Aorta (tissue), 5 donors: ENCODE measurements at regions not wholly inside any gene's neighbourhood (a gene's known extent, or its start where the extent isn't known, plus 50 kb on each side); places are given as distances from the start of the nearest gene placed in this dataset.

Experiments
- ATAC-seq: fragments of 200-7000 bp; cut with Tn5 transposase; one replicate; pipeline ENCODE4 v1.9.1; 2022; ENCODE audit warnings: moderate library complexity; ENCODE audit not compliant: low FRiP score
- DNase-seq, 2 donors: peaks; one replicate each; pipeline ENCODE4 v3.0.0-alpha.2; 2020
- H3K27ac ChIP-seq, 2 donors: one replicate each; pipeline ENCODE4 v1.5.1; 2013; ENCODE audit warnings: low read length in 2 of 2, mild to moderate bottlenecking in 2 of 2, moderate library complexity in 2 of 2, control low read depth in 1 of 2, inconsistent platforms in 1 of 2, low read depth in 1 of 2
- H3K27me3 ChIP-seq, 2 donors: one replicate each; pipeline ENCODE4 v1.6.1; 2013; ENCODE audit warnings: control low read depth in 1 of 2, low read length in 1 of 2, mild to moderate bottlenecking in 1 of 2, moderate library complexity in 1 of 2; ENCODE audit not compliant: insufficient read depth in 2 of 2, control insufficient read depth in 1 of 2
- H3K36me3 ChIP-seq, 2 donors: one replicate each; pipeline ENCODE4 v1.6.1; 2013; ENCODE audit warnings: control low read depth in 1 of 2, low read length in 1 of 2, mild to moderate bottlenecking in 1 of 2; ENCODE audit not compliant: insufficient read depth in 2 of 2, control insufficient read depth in 1 of 2
- H3K4me1 ChIP-seq, 2 donors: one replicate each; pipeline ENCODE4 v1.6.1; 2013; ENCODE audit warnings: low read length in 2 of 2, control low read depth in 1 of 2, mild to moderate bottlenecking in 1 of 2, moderate library complexity in 1 of 2; ENCODE audit not compliant: insufficient read depth in 2 of 2, control insufficient read depth in 1 of 2
- H3K4me3 ChIP-seq, 2 donors: one replicate each; pipeline ENCODE4 v1.5.1; 2013; ENCODE audit warnings: low read length in 2 of 2, control low read depth in 1 of 2, mild to moderate bottlenecking in 1 of 2
- H3K9me3 ChIP-seq: one replicate; pipeline ENCODE4 v1.6.1; 2013; ENCODE audit warnings: mild to moderate bottlenecking, low read length; ENCODE audit not compliant: control insufficient read depth
- WGBS, 2 donors: extraction: QIAGEN DNeasy Blood & Tissue Kit; methylation state at CpG; one replicate each; pipeline ENCODE4 v1.1.7; 2013; 5-methylcytosine and 5-hydroxymethylcytosine counted together
- intact Hi-C, 2 donors: fragments of 100-400 bp; cut with DNase I; formaldehyde crosslinking; loops; one replicate each; pipeline versions ENCODE4 v1.14.2 to v1.15.0; 2022
- donor health status: healthy with polysubstance abuse.
- donor health status: Bipolar disorder and iron deficiency.
- donor health status: DM: no; HTN: no; CAD: no.
- donor health status: DM: no; HTN: no; CAD: no.
- donor health status: DM: yes; HTN: yes; CAD: no.

DNA sequence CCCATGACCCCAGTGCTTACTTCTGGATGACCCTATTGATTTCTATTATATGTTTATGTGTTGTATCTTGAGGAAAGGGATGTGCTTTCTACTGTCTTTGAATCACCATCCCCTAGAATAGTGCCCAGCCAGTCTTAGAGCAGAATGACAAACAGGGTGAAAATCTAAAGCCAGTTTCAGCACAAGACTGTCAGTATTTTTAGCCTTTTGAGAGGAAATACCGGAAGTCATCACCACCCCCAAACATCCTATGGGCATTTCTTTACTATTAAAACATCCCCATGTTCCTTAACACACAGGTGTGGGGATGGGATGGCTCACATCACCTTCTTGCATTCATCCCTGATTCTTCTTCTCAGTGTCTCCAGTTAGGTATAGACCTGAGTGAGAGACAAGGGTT lies 52.1 kb upstream of the UBE2L5 start:
- 85 to 93% methylated on average over 1 of the region's 1 CpG for WGBS, 2 donors
- H3K27ac ChIP-seq: no peak overlapping the region
- intact Hi-C loops: no loop called here

GRCh38 chr13:30370916-30371521 lies 51.3 kb upstream of the UBE2L5 start:
- ATAC-seq (no peak), DNase-seq (no peak)
- intact Hi-C loops: no loop called here
- Histone ChIP-seq H3K4me3 (no peak overlapping the region), H3K9me3 (no peaks in the 10 kb centered on the region), H3K27me3 (no peaks in the 10 kb centered on the region), H3K36me3 (no peaks in the 10 kb centered on the region), H3K4me1 (no peaks in the 10 kb centered on the region), H3K27ac (no peak overlapping the region)
- WGBS, 2 donors: 97 to 98% methylated on average over 4 of the region's 4 CpGs

More for the DNA sequence above, 52.1 kb upstream of the UBE2L5 start:
- no peak for DNase-seq
- H3K9me3 ChIP-seq: no peaks in the 10 kb centered on the region
- H3K4me1 ChIP-seq: no peaks in the 10 kb centered on the region
- no peak for ATAC-seq
- H3K36me3 ChIP-seq: no peaks in the 10 kb centered on the region
- no peaks in the 10 kb centered on the region for H3K27me3 ChIP-seq
- no peak overlapping the region for H3K4me3 ChIP-seq

GRCh38 chr13:30371649-30372265 lies 50.5 kb upstream of the UBE2L5 start:
- intact Hi-C loops: no loop called here
- 25% methylated on average over 14 of the region's 14 CpGs for WGBS, 2 donors
- Histone ChIP-seq H3K27ac (no peak overlapping the region), H3K9me3 (no peaks in the 10 kb centered on the region), H3K4me3 (no peak overlapping the region), H3K4me1 (no peaks in the 10 kb centered on the region), H3K27me3 (no peaks in the 10 kb centered on the region), H3K36me3 (no peaks in the 10 kb centered on the region)
- DNase-seq (no peak), ATAC-seq (no peak)
